ENCODE measurements at regions not wholly inside any gene's neighbourhood (a gene's known extent, or its start where the extent isn't known, plus 50 kb on each side); places are given as distances from the start of the nearest gene placed in this dataset.

DNA sequence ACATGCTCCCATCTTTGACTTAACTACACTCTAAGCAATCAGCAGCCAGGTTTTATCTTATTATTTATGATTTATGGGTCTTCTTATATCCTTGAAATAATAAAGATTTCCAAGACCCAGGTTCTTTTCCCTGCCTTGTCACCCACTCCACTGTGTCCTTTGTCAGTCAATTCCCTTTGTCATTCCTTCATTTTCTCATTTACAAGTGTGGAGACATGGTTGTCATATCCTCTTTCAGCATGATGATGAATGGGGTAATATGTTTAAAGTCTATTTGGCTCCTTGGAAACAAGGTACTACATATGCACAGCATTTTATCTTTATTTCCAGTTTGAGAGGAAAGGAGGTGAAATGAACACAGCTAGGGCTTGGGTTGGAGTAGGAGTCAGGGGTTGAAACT is 521.8 kb downstream of the LMO7 start:
- CTCF ChIA-PET, result no interaction called here
- no peak for DNase-seq (ENCODE audit: extremely low spot score)
- no peak for TF ChIP-seq ZNF384 (IDR thresholded peaks at IDR 0.05)
- TF ChIP-seq SUZ12 (IDR thresholded peaks at IDR 0.05), result no peak
- no peak for TF ChIP-seq SP1 (IDR thresholded peaks at IDR 0.05)
- no peak for TF ChIP-seq L3MBTL2 (conservative IDR thresholded peaks at IDR 0.05)
- no peak for TF ChIP-seq FOXA1 (IDR thresholded peaks at IDR 0.05)
- TF ChIP-seq LEF1 (IDR thresholded peaks at IDR 0.05; ENCODE audit: borderline replicate concordance), result no peak
- POLR2A ChIA-PET, result no interaction called here

DNA sequence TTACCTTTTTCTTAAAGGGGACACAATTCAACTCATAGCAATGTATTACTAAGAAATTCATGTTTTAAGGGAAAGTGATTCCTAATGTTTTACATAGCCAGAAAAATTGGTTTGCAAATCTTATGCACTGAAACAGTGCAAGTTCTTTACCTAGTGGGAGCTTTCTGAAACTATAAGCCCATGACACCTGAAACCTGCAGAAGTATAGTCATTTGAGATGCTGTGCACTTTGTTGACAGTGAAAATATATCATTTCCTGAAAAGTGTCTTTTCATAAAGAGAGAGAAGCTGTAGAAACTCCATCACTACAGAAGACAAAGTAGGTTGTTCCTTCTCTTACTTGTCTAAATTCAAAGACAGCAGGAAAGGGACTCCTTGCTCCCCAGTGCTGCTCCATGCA is 517.1 kb downstream of the LMO7 start:
- TF ChIP-seq, protein P1, sequence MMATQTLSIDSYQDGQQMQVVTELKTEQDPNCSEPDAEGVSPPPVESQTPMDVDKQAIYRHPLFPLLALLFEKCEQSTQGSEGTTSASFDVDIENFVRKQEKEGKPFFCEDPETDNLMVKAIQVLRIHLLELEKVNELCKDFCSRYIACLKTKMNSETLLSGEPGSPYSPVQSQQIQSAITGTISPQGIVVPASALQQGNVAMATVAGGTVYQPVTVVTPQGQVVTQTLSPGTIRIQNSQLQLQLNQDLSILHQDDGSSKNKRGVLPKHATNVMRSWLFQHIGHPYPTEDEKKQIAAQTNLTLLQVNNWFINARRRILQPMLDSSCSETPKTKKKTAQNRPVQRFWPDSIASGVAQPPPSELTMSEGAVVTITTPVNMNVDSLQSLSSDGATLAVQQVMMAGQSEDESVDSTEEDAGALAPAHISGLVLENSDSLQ (IDR thresholded peaks at IDR 0.05), result no peak
- TF ChIP-seq FOXA1 (IDR thresholded peaks at IDR 0.05), result no peak

DNA sequence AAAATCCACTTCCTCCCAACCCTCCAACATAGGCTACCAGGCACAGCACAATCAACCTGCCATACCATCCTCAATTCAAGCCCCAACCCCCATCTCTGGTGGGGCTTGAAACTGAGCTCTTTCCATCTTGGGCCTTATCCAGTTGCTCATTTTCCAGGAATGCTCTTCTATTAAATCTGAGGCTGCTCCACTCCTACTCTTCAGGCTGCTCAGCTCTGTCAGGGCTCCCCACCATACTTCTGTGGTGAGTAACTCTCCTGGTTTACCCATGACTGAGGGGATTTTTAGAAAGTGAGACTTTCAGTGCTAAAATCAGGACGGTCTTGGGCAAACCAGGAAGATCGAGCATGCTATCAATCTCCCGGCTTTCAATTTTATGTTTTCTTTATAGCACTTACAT is 512.8 kb downstream of the LMO7 start:
- ChIA-PET POLR2A (no interaction called here), CTCF (no interaction called here)
- TF ChIP-seq BHLHE40 (IDR thresholded peaks at IDR 0.05; ENCODE audit: borderline replicate concordance) (no peak), ELF4 (IDR thresholded peaks at IDR 0.05) (no peak), ARNT (IDR thresholded peaks at IDR 0.05) (no peak), CTBP1 (IDR thresholded peaks at IDR 0.05; ENCODE audit: borderline replicate concordance) (no peak), SP1 (IDR thresholded peaks at IDR 0.05) (no peak), FOXM1 (IDR thresholded peaks at IDR 0.05; ENCODE audit: borderline replicate concordance) (no peak), SUZ12 (IDR thresholded peaks at IDR 0.05) (no peak), NFRKB (IDR thresholded peaks at IDR 0.05) (no peak), HDGF (IDR thresholded peaks at IDR 0.05; ENCODE audit: borderline replicate concordance) (no peak), L3MBTL2 (conservative IDR thresholded peaks at IDR 0.05) (no peak), FOXA1 (IDR thresholded peaks at IDR 0.05) (no peak), FOXK2 (IDR thresholded peaks at IDR 0.05) (no peak), ZNF384 (IDR thresholded peaks at IDR 0.05) (no peak), TARDBP (IDR thresholded peaks at IDR 0.05) (no peak), LEF1 (IDR thresholded peaks at IDR 0.05; ENCODE audit: borderline replicate concordance) (no peak)
- TF ChIP-seq, protein P1 (IDR thresholded peaks at IDR 0.05), result no peak
- DNase-seq (ENCODE audit: extremely low spot score), result no peak

More for the DNA sequence above, 517.1 kb downstream of the LMO7 start:
- ChIA-PET POLR2A (no interaction called here), CTCF (no interaction called here)
- DNase-seq (ENCODE audit: extremely low spot score), result no peak

DNA sequence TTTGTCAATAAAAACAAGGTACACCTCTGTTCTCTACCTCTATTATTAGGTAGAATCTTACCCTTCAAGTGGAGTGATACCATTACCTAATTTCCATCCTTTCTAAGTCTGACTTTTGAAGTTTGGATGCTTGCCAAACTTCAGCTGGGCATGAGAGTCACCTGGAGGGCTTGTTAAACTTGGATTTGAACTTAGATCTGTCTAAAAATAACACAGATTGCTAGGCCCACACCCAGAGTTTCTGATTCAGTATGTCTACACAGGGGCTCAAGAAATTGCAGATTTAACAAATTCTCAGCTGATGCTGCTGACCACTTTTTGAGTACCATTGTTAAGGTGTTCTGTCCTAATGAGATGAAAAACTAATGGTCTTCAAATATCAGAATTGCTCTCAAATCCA is 512.2 kb downstream of the LMO7 start:
- POLR2A ChIA-PET, result no interaction called here
- CTCF ChIA-PET, result no interaction called here
- TF ChIP-seq ZNF384 (IDR thresholded peaks at IDR 0.05), result no peak
- no peak for DNase-seq (ENCODE audit: extremely low spot score)

DNA sequence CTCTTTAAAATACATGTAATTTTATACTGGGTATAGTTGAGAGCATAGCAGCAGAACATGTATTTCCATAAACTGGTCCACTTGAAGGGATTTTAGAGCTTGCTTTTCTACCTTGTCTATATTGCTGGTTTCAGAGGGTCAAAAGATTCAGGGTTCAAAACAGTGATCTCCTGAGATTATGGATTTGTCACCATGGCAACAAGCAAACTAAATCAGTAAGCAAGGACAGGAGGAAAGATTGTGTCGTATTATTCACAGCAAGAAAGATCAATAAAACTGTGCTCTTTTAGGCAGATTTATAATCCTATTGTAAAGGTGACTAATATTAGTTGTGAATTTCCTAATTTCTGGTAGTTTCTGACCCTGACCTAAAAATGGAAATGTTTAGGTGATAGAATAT is 496.4 kb downstream of the LMO7 start:
- ChIA-PET CTCF (no interaction called here), POLR2A (no interaction called here)
- TF ChIP-seq HDGF (IDR thresholded peaks at IDR 0.05; ENCODE audit: borderline replicate concordance) (no peak), NFRKB (IDR thresholded peaks at IDR 0.05) (no peak), FOXK2 (IDR thresholded peaks at IDR 0.05) (no peak), BHLHE40 (IDR thresholded peaks at IDR 0.05; ENCODE audit: borderline replicate concordance) (no peak), FOXM1 (IDR thresholded peaks at IDR 0.05; ENCODE audit: borderline replicate concordance) (no peak), SP1 (IDR thresholded peaks at IDR 0.05) (no peak), ARNT (IDR thresholded peaks at IDR 0.05) (no peak), LEF1 (IDR thresholded peaks at IDR 0.05; ENCODE audit: borderline replicate concordance) (no peak), ZNF384 (IDR thresholded peaks at IDR 0.05) (no peak), CTBP1 (IDR thresholded peaks at IDR 0.05; ENCODE audit: borderline replicate concordance) (no peak), TARDBP (IDR thresholded peaks at IDR 0.05) (no peak), L3MBTL2 (conservative IDR thresholded peaks at IDR 0.05) (no peak), FOXA1 (IDR thresholded peaks at IDR 0.05) (no peak)
- TF ChIP-seq, protein P1 (IDR thresholded peaks at IDR 0.05), result no peak
- DNase-seq (ENCODE audit: extremely low spot score), result no peak

DNA sequence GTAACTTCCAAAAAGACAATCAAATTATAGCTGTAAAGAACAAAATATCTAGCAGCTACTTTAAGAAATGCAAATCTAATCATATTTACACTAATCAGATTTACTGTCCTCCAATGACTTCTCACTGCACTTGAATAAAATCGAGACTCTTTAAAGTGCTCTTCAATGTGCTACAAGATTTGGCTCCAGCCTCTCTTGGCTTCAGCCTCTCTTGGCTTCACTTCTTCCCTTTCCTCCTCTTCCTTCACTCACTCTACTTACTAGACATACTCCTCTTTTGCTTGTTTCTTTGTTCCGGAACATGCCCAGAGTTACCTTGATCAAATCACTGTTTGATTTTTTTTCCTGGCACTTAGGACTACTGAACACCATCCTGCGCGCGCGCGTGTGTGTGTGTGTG is 495.4 kb downstream of the LMO7 start:
- CTCF ChIA-PET, result interaction anchor here (0.7 kb wide), 1 partner anchor 78 kb away, joined by 4 read pairs; no protein-coding TSS in a partner anchor

More for the DNA sequence above, 495.4 kb downstream of the LMO7 start:
- TF ChIP-seq ELF4 (IDR thresholded peaks at IDR 0.05) (no peak), LEF1 (IDR thresholded peaks at IDR 0.05; ENCODE audit: borderline replicate concordance) (no peak), BHLHE40 (IDR thresholded peaks at IDR 0.05; ENCODE audit: borderline replicate concordance) (no peak), CTBP1 (IDR thresholded peaks at IDR 0.05; ENCODE audit: borderline replicate concordance) (no peak), ZNF384 (IDR thresholded peaks at IDR 0.05) (no peak), FOXK2 (IDR thresholded peaks at IDR 0.05) (no peak), SUZ12 (IDR thresholded peaks at IDR 0.05) (no peak), SP1 (IDR thresholded peaks at IDR 0.05) (no peak), NFRKB (IDR thresholded peaks at IDR 0.05) (no peak), ARNT (IDR thresholded peaks at IDR 0.05) (no peak), L3MBTL2 (conservative IDR thresholded peaks at IDR 0.05) (no peak), FOXM1 (IDR thresholded peaks at IDR 0.05; ENCODE audit: borderline replicate concordance) (no peak), HDGF (IDR thresholded peaks at IDR 0.05; ENCODE audit: borderline replicate concordance) (no peak)
- no peak for DNase-seq (ENCODE audit: extremely low spot score)
- POLR2A ChIA-PET, result no interaction called here

All from HEK293T (cell line).